Osteoblast (primary cell): ENCODE measurements at regions not wholly inside any gene's neighbourhood (a gene's known extent, or its start where the extent isn't known, plus 50 kb on each side); places are given as distances from the start of the nearest gene placed in this dataset.

Experiments
- DNase-seq: peaks from one replicate; pipeline ENCODE4 v3.0.0; 2011; ENCODE audit warnings: low spot score, mixed read lengths; ENCODE audit not compliant: insufficient read length; ENCODE audit errors: missing footprints
- H2AFZ ChIP-seq: 2 replicates; pipeline ENCODE4 v1.6.0; 2011; ENCODE audit warnings: mild to moderate bottlenecking, low read length
- H3K27ac ChIP-seq: 2 replicates; pipeline ENCODE4 v1.5.1; 2011; ENCODE audit warnings: mild to moderate bottlenecking, low read depth, low read length, moderate library complexity
- H3K27me3 ChIP-seq: 2 replicates; pipeline ENCODE4 v1.6.0; 2012; ENCODE audit warnings: mild to moderate bottlenecking, control low read depth, inconsistent platforms, low read length, moderate library complexity; ENCODE audit not compliant: insufficient read depth
- H3K36me3 ChIP-seq: 2 replicates; pipeline ENCODE4 v1.5.1; 2011; ENCODE audit warnings: mild to moderate bottlenecking, low read length, control low read depth, moderate library complexity; ENCODE audit not compliant: insufficient read depth
- H3K4me1 ChIP-seq: 2 replicates; pipeline ENCODE4 v1.5.1; 2011; ENCODE audit warnings: mild to moderate bottlenecking, low read length, control low read depth, moderate library complexity; ENCODE audit not compliant: insufficient read depth
- H3K4me2 ChIP-seq: 2 replicates; pipeline ENCODE4 v1.6.0; 2011; ENCODE audit warnings: mild to moderate bottlenecking, low read length; ENCODE audit not compliant: insufficient read depth
- H3K4me3 ChIP-seq: fragments of 200-600 bp; sonication (generic); 3 replicates; pipeline ENCODE4 v1.5.1; 2012; ENCODE audit warnings: mild to moderate bottlenecking, low read length, inconsistent platforms; ENCODE audit not compliant: insufficient read depth
- H3K79me2 ChIP-seq: 2 replicates; pipeline ENCODE4 v1.6.0; 2012; ENCODE audit warnings: mild to moderate bottlenecking, low read length, control low read depth, inconsistent platforms; ENCODE audit not compliant: insufficient read depth
- H3K9me3 ChIP-seq: 2 replicates; pipeline ENCODE4 v1.5.1; 2011; ENCODE audit warnings: low read depth, low read length, control low read depth
- H4K20me1 ChIP-seq: 2 replicates; pipeline ENCODE4 v1.6.0; 2012; ENCODE audit warnings: mild to moderate bottlenecking, low read length, control low read depth; ENCODE audit not compliant: insufficient read depth
- CTCF ChIP-seq: IDR thresholded peaks from 2 replicates; pipeline ENCODE4 v1.5.1; 2011; ENCODE audit warnings: mild to moderate bottlenecking, low read depth, low read length, moderate library complexity; ENCODE audit errors: extremely low read depth

- Histone ChIP-seq H3K36me3 (no peaks in the 10 kb centered on the region), H3K27ac (no peak overlapping the region), H3K79me2 (no peaks in the 10 kb centered on the region), H3K9me3 (no peaks in the 10 kb centered on the region), H2AFZ (no peak overlapping the region), H3K4me2 (no peak overlapping the region), H4K20me1 (no peaks in the 10 kb centered on the region), H3K4me1 (no peaks in the 10 kb centered on the region), H3K4me3 (no peak overlapping the region), H3K27me3 (no peaks in the 10 kb centered on the region)
- DNase-seq, result no peak
- TF ChIP-seq CTCF, result no peak
These were observed 935.7 kb upstream of the FAM98A start for GRCh38 chr2:34534761-34535160.

- Histone ChIP-seq H2AFZ (no peak overlapping the region), H3K4me3 (no peak overlapping the region), H3K9me3 (no peaks in the 10 kb centered on the region), H3K4me1 (no peaks in the 10 kb centered on the region), H3K27me3 (no peaks in the 10 kb centered on the region), H4K20me1 (no peaks in the 10 kb centered on the region), H3K27ac (no peak overlapping the region), H3K79me2 (no peaks in the 10 kb centered on the region), H3K4me2 (no peak overlapping the region), H3K36me3 (no peaks in the 10 kb centered on the region)
- DNase-seq, result no peak
- no peak for TF ChIP-seq CTCF
These were observed 935.2 kb upstream of the FAM98A start for GRCh38 chr2:34534341-34534740.

- TF ChIP-seq CTCF, result no peak
- no peaks in the 10 kb centered on the region for H3K36me3 ChIP-seq
- no peaks in the 10 kb centered on the region for H4K20me1 ChIP-seq
- H3K27me3 ChIP-seq, result no peaks in the 10 kb centered on the region
- H3K9me3 ChIP-seq, result no peaks in the 10 kb centered on the region
- no peak overlapping the region for H3K4me2 ChIP-seq
- H3K4me1 ChIP-seq, result no peaks in the 10 kb centered on the region
- no peak overlapping the region for H3K27ac ChIP-seq
- H3K79me2 ChIP-seq, result no peaks in the 10 kb centered on the region
- no peak overlapping the region for H3K4me3 ChIP-seq
- no peak overlapping the region for H2AFZ ChIP-seq
- no peak for DNase-seq
These were observed 934.6 kb upstream of the FAM98A start for GRCh38 chr2:34533585-34534183.

- H3K4me1 ChIP-seq, result no peaks in the 10 kb centered on the region
- no peak overlapping the region for H3K4me3 ChIP-seq
- H4K20me1 ChIP-seq, result no peaks in the 10 kb centered on the region
- H3K36me3 ChIP-seq, result no peaks in the 10 kb centered on the region
- no peak overlapping the region for H3K27ac ChIP-seq
- no peaks in the 10 kb centered on the region for H3K79me2 ChIP-seq
- H2AFZ ChIP-seq, result no peak overlapping the region
- no peak overlapping the region for H3K4me2 ChIP-seq
- H3K9me3 ChIP-seq, result no peaks in the 10 kb centered on the region
- H3K27me3 ChIP-seq, result no peaks in the 10 kb centered on the region
- DNase-seq, result no peak
- no peak for TF ChIP-seq CTCF
These were observed 930.9 kb upstream of the FAM98A start for GRCh38 chr2:34529965-34530364.
